ENCODE measurements at regions not wholly inside any gene's neighbourhood (a gene's known extent, or its start where the extent isn't known, plus 50 kb on each side); places are given as distances from the start of the nearest gene placed in this dataset.

- in situ Hi-C loops (cut with HindIII; ENCODE audit: low pct_ligation_motif_present, low pct_unique_long_range_greater_than_20kb, low sequenced_read_pairs) = no loop called here
- no peak for DNase-seq
These were observed 1391.3 kb downstream of the DSC3 start for GRCh38 chr18:29651122-29651680.

GRCh38 chr18:29648891-29649290 lies 1393.7 kb downstream of the DSC3 start:
- in situ Hi-C loops (cut with HindIII; ENCODE audit: low pct_ligation_motif_present, low pct_unique_long_range_greater_than_20kb, low sequenced_read_pairs) = no loop called here
- no peak for DNase-seq

GRCh38 chr18:29647700-29648099 lies 1394.8 kb downstream of the DSC3 start:
- DNase-seq = no peak
- in situ Hi-C loops (cut with HindIII; ENCODE audit: low pct_ligation_motif_present, low pct_unique_long_range_greater_than_20kb, low sequenced_read_pairs) = no loop called here

- DNase-seq = peak; percentile 1
- in situ Hi-C loops (cut with HindIII; ENCODE audit: low pct_ligation_motif_present, low pct_unique_long_range_greater_than_20kb, low sequenced_read_pairs) = no loop called here
These were observed 1398.3 kb downstream of the DSC3 start for GRCh38 chr18:29644276-29644675.

DNA sequence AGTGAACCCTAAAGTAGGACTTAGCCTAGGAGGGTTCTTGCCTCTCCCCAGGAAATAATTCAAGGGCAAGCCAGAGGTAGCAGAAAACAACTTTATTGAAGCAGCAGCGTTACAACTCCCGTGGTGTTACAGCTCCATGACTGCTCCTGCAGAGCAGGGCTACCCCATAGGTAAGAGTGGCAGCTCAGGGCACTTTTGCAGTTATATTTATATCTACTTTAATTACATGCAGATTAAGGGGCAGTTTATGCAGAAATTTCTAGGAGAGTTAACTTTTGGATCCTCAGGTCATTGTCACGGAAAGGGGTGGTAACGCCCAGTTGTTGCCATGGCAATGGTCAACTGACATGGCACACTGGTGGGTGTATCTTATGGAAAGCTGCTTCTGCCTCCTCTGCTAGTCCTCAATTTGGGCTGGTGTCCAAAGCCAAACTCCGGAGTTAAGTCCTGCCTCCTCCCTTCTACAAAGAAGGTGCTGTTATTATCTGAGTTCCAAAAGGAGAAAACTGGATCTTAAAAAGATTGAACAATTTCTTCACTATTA lies 1413.0 kb downstream of the DSC3 start:
- no peak for DNase-seq
- in situ Hi-C loops (cut with HindIII; ENCODE audit: low pct_ligation_motif_present, low pct_unique_long_range_greater_than_20kb, low sequenced_read_pairs) = no loop called here

GRCh38 chr18:29626094-29626493 lies 1416.4 kb downstream of the DSC3 start:
- DNase-seq = no peak
- in situ Hi-C loops (cut with HindIII; ENCODE audit: low pct_ligation_motif_present, low pct_unique_long_range_greater_than_20kb, low sequenced_read_pairs) = no loop called here

GRCh38 chr18:29616867-29617266 lies 1425.7 kb downstream of the DSC3 start:
- in situ Hi-C loops (cut with HindIII; ENCODE audit: low pct_ligation_motif_present, low pct_unique_long_range_greater_than_20kb, low sequenced_read_pairs) = no loop called here
- DNase-seq = no peak

- DNase-seq = no peak
- in situ Hi-C loops (cut with HindIII; ENCODE audit: low pct_ligation_motif_present, low pct_unique_long_range_greater_than_20kb, low sequenced_read_pairs) = no loop called here
These were observed 1432.1 kb upstream of the CDH2 start for GRCh38 chr18:29608982-29609381.

DNA sequence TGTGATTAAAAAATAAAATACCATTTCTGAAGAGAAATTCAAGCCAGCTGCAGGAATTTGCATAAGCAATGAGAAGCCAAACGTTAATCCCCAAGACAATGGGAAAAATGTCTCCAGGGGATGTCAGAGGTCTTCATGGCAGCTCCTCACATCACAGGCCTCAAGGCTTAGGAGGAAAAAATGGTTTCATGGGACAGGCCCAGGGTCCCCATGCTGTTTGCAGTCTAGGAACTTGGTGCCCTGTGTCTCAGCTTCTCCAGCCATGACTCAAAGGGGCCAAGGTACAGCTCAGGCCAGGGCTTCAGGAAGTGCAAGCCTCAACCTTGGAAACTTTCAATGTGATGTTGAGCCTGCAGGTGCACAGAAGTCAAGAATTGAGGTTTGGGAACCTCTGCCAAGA lies 1428.4 kb upstream of the CDH2 start:
- in situ Hi-C loops (cut with HindIII; ENCODE audit: low pct_ligation_motif_present, low pct_unique_long_range_greater_than_20kb, low sequenced_read_pairs) = no loop called here

DNA sequence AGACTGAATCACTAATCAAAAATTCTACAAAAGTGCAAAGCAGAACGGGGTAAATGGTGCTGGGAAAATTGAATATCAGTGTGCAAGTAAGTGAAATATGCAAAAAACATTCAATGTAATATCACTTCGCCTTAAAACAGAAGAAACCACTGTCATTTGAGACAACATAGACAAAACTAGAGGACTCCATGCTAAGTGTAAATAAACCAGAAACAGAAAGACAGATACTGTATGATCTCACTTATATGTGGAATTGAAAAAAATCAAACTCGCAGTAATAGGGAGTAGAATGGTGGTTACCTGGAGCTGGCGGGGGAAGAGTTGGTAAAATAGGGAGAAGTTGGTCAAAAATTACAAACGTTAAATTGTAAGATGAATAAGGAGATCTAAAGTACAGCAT lies 1420.0 kb upstream of the CDH2 start:
- in situ Hi-C loops (cut with HindIII; ENCODE audit: low pct_ligation_motif_present, low pct_unique_long_range_greater_than_20kb, low sequenced_read_pairs) = no loop called here
- no peak for DNase-seq

More for the DNA sequence above, 1428.4 kb upstream of the CDH2 start:
- no peak for DNase-seq

DNA sequence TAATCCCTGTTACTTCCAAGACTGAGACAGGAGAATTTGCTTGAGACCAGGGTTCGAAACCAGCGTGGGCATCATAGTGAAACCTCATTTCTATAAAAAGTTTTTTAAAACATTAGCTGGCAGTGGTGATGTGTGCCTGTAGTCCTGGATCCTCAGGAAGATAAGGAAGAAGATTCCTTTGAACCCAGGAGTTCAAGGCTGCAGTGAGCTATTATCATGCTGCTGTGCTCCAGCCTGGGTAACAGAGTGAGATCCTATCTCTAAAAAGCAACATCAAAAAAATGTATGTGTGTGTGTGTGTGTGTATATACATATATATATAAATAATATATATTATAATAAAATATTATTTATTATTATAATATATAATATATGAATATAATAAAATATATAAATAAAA lies 1417.6 kb upstream of the CDH2 start:
- DNase-seq = no peak
- in situ Hi-C loops (cut with HindIII; ENCODE audit: low pct_ligation_motif_present, low pct_unique_long_range_greater_than_20kb, low sequenced_read_pairs) = no loop called here

GRCh38 chr18:29588446-29589100 lies 1411.6 kb upstream of the CDH2 start:
- no peak for DNase-seq
- in situ Hi-C loops (cut with HindIII; ENCODE audit: low pct_ligation_motif_present, low pct_unique_long_range_greater_than_20kb, low sequenced_read_pairs) = no loop called here

- no peak for DNase-seq
- in situ Hi-C loops (cut with HindIII; ENCODE audit: low pct_ligation_motif_present, low pct_unique_long_range_greater_than_20kb, low sequenced_read_pairs) = no loop called here
These were observed 1409.3 kb upstream of the CDH2 start for GRCh38 chr18:29586210-29586609.

DNA sequence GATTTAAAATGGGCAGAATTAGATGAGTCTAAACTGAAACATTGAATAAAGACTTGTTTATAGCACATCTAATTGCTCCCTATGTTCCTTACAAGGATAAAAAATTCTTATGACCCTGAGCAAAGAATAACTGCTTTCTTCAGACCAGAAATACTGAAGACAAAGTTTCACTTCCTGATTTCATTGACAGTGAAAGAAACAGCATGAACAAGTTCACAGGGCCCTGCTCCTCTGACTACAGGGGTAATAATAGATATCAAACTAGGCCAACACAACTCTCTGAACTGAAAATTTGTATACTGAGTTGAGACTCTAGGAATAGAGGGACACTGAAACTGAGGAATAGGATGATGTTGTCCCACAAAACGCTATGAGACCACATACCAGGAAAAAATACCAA lies 1383.3 kb upstream of the CDH2 start:
- in situ Hi-C loops (cut with HindIII; ENCODE audit: low pct_ligation_motif_present, low pct_unique_long_range_greater_than_20kb, low sequenced_read_pairs) = no loop called here
- DNase-seq = no peak

DNA sequence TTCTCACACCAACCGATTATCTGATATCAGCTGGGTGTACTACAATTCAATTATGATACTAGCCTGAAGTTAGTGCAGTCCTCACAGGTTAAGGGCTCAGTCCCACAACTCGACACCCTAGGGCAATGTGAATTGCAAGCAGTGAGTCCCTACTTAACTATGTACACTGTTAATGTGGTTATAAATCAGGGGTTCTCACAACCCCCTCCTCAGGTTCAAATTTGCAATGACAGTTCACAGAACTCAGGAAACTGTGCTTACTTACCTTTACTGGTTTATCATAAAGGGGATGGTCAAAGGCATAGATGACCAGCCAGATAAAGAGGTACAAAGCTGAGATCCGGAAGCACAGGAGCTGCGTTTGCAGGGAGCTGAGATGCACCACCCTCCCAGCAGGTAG lies 1379.1 kb upstream of the CDH2 start:
- no peak for DNase-seq
- in situ Hi-C loops (cut with HindIII; ENCODE audit: low pct_ligation_motif_present, low pct_unique_long_range_greater_than_20kb, low sequenced_read_pairs) = no loop called here

- in situ Hi-C loops (cut with HindIII; ENCODE audit: low pct_ligation_motif_present, low pct_unique_long_range_greater_than_20kb, low sequenced_read_pairs) = no loop called here
- DNase-seq = no peak
These were observed 1372.8 kb upstream of the CDH2 start for GRCh38 chr18:29549759-29550158.

GRCh38 chr18:29547626-29548025 lies 1370.7 kb upstream of the CDH2 start:
- DNase-seq = no peak
- in situ Hi-C loops (cut with HindIII; ENCODE audit: low pct_ligation_motif_present, low pct_unique_long_range_greater_than_20kb, low sequenced_read_pairs) = no loop called here

GRCh38 chr18:29540548-29540947 lies 1363.6 kb upstream of the CDH2 start:
- DNase-seq = no peak
- in situ Hi-C loops (cut with HindIII; ENCODE audit: low pct_ligation_motif_present, low pct_unique_long_range_greater_than_20kb, low sequenced_read_pairs) = no loop called here

GRCh38 chr18:29531746-29532145 lies 1354.8 kb upstream of the CDH2 start:
- no peak for DNase-seq
- in situ Hi-C loops (cut with HindIII; ENCODE audit: low pct_ligation_motif_present, low pct_unique_long_range_greater_than_20kb, low sequenced_read_pairs) = no loop called here

- DNase-seq = no peak
- in situ Hi-C loops (cut with HindIII; ENCODE audit: low pct_ligation_motif_present, low pct_unique_long_range_greater_than_20kb, low sequenced_read_pairs) = no loop called here
These were observed 1346.4 kb upstream of the CDH2 start for GRCh38 chr18:29523371-29523770.

Data from ACHN (cell line).